IPS-NIHi7 (cell line): ENCODE measurements at regions not wholly inside any gene's neighbourhood (a gene's known extent, or its start where the extent isn't known, plus 50 kb on each side); places are given as distances from the start of the nearest gene placed in this dataset.
"Not testable (repeated sequence)": the region's sequence is repeated elsewhere in the genome, so short reads cannot be mapped to it uniquely, and the experiment has no call there.

Experiments used
- DNase-seq: peaks from one replicate; pipeline ENCODE4 v3.0.0; 2012; ENCODE audit warnings: mixed read lengths; ENCODE audit errors: extremely low spot score

GRCh38 chr1:209106861-209107260 is 476.7 kb upstream of the CAMK1G start:
- no peak for DNase-seq

- DNase-seq: no peak
Measured at GRCh38 chr1:209107535-209107934, 476.0 kb upstream of the CAMK1G start.

- no peak for DNase-seq
Measured at GRCh38 chr1:209109001-209109785, 474.3 kb upstream of the CAMK1G start.

GRCh38 chr1:209113521-209113920 is 470.0 kb upstream of the CAMK1G start:
- no peak for DNase-seq

GRCh38 chr1:209116705-209117104 is 466.8 kb upstream of the CAMK1G start:
- no peak for DNase-seq

GRCh38 chr1:209123601-209124000 is 459.9 kb upstream of the CAMK1G start:
- DNase-seq: no peak

- not testable (repeated sequence) for DNase-seq
Measured at GRCh38 chr1:209129091-209129490, 454.4 kb upstream of the CAMK1G start.

GRCh38 chr1:209130886-209131285 is 452.6 kb upstream of the CAMK1G start:
- peak; percentile 32 for DNase-seq

GRCh38 chr1:209132736-209133467 is 450.6 kb upstream of the CAMK1G start:
- DNase-seq: no peak

- DNase-seq: no peak
Measured at GRCh38 chr1:209134001-209134400, 449.5 kb upstream of the CAMK1G start.

- DNase-seq: no peak
Measured at GRCh38 chr1:209143916-209144315, 439.6 kb upstream of the CAMK1G start.

GRCh38 chr1:209150114-209150513 is 433.4 kb upstream of the CAMK1G start:
- peak; percentile 53 for DNase-seq

- DNase-seq: no peak
Measured at GRCh38 chr1:209153411-209153810, 430.1 kb upstream of the CAMK1G start.

GRCh38 chr1:209154912-209155311 is 428.6 kb upstream of the CAMK1G start:
- DNase-seq: no peak

- DNase-seq: peak; percentile 49
Measured at GRCh38 chr1:209155546-209155945, 428.0 kb upstream of the CAMK1G start.

GRCh38 chr1:209156991-209157390 is 426.5 kb upstream of the CAMK1G start:
- DNase-seq: no peak

GRCh38 chr1:209157546-209158249 is 425.8 kb upstream of the CAMK1G start:
- DNase-seq: peak; percentile 64

GRCh38 chr1:209158851-209159250 is 424.7 kb upstream of the CAMK1G start:
- DNase-seq: no peak

GRCh38 chr1:209160230-209160629 is 423.3 kb upstream of the CAMK1G start:
- DNase-seq: no peak

- no peak for DNase-seq
Measured at GRCh38 chr1:209162651-209163050, 420.9 kb upstream of the CAMK1G start.

GRCh38 chr1:209168204-209168603 is 415.3 kb upstream of the CAMK1G start:
- DNase-seq: no peak

GRCh38 chr1:209171151-209171550 is 412.4 kb upstream of the CAMK1G start:
- no peak for DNase-seq

GRCh38 chr1:209172286-209172685 is 411.2 kb upstream of the CAMK1G start:
- no peak for DNase-seq
